ENCODE measurements at regions not wholly inside any gene's neighbourhood (a gene's known extent, or its start where the extent isn't known, plus 50 kb on each side); places are given as distances from the start of the nearest gene placed in this dataset.

DNA sequence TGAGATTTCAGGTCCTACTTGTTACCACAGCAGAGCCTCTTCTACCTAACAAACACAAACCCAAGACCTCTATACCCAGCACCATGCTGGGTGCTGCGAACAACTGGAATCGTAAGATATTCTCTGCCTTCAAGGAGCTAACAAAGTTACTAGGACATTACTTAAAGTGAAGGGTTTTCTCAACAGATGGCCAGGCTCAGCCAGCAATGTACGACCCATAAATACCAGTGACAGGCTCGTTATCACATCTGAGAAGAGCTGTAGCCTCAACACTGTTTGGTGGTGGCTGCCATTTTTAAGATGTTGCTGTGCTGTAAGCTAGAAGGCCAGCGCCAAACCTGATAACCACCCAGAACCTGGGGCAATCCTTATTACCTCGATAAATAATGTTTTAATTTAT is 406.5 kb downstream of the KIF16B start:
- TF ChIP-seq, protein P1, sequence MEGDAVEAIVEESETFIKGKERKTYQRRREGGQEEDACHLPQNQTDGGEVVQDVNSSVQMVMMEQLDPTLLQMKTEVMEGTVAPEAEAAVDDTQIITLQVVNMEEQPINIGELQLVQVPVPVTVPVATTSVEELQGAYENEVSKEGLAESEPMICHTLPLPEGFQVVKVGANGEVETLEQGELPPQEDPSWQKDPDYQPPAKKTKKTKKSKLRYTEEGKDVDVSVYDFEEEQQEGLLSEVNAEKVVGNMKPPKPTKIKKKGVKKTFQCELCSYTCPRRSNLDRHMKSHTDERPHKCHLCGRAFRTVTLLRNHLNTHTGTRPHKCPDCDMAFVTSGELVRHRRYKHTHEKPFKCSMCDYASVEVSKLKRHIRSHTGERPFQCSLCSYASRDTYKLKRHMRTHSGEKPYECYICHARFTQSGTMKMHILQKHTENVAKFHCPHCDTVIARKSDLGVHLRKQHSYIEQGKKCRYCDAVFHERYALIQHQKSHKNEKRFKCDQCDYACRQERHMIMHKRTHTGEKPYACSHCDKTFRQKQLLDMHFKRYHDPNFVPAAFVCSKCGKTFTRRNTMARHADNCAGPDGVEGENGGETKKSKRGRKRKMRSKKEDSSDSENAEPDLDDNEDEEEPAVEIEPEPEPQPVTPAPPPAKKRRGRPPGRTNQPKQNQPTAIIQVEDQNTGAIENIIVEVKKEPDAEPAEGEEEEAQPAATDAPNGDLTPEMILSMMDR (IDR thresholded peaks at IDR 0.05; ENCODE audit: poor library complexity): no peak
- TF ChIP-seq EZH2phosphoT487 (IDR thresholded peaks at IDR 0.05; ENCODE audit: low read depth, severe bottlenecking, unreplicated experiment): no peak
- no peak for TF ChIP-seq EZH2 (IDR thresholded peaks at IDR 0.05; ENCODE audit: borderline replicate concordance)
